ENCODE measurements at regions not wholly inside any gene's neighbourhood (a gene's known extent, or its start where the extent isn't known, plus 50 kb on each side); places are given as distances from the start of the nearest gene placed in this dataset.

DNA sequence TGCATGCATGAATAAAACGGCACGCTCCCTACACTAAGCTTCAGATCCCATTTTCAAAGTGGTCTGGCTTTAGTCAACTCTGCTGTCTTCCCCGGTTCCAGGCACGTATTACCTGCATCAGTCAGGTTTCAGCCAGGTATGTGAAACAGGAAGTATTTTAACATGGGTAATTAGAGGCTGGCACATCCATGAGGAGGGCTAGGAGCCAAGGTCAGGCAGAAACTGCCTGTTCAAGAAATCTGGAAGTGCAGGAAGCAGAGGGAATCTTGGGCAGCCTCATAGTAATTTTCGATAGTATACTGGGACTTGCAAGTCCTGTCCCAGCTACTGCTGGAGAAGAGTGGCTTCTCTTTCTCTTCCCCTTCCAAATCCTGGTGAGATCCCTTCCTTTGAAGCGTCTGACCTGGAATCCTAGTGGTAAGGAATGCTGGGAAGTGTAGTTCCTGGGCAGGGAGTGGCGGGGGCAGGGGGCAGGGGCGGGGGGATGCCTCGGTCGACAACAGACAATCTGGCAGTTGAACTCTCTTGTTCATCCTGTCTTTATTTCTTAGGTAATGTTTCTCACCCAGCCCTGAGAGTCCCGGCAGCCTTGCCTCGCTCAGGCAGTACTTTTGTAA lies 403.1 kb downstream of the TLE4 start:
- Histone ChIP-seq H3F3A (ENCODE audit: control insufficient read depth, insufficient read depth) (no peaks in the 10 kb centered on the region), H3K9me2 (replicated peaks; ENCODE audit: control insufficient read depth, low read length) (no peaks in the 10 kb centered on the region), H3K79me2 (ENCODE audit: control insufficient read depth, low read length) (no peaks in the 10 kb centered on the region), H3K36me3 (ENCODE audit: control insufficient read depth, low read length) (no peaks in the 10 kb centered on the region), H3K9me3 (ENCODE audit: control insufficient read depth, insufficient read depth, low read length) (no peaks in the 10 kb centered on the region), H3K4me1 (ENCODE audit: control insufficient read depth, low read length) (no peaks in the 10 kb centered on the region), H3K4me2 (ENCODE audit: low read length) (no peak overlapping the region), H3K27me3 (ENCODE audit: control insufficient read depth, low read length) (no peaks in the 10 kb centered on the region), H3K4me3 (ENCODE audit: low read length) (no peak overlapping the region), H4K20me1 (ENCODE audit: control insufficient read depth, insufficient read depth, low read depth, low read length) (no peaks in the 10 kb centered on the region), H3K27ac (ENCODE audit: low read depth, low read length) (no peak overlapping the region)
- TF ChIP-seq CTCF (IDR thresholded peaks at IDR 0.05; ENCODE audit: low read depth, low read length, poor library complexity, severe bottlenecking) = no peak
- TF ChIP-seq EZH2phosphoT487 (IDR thresholded peaks at IDR 0.05; ENCODE audit: borderline replicate concordance, low read length) = no peak

DNA sequence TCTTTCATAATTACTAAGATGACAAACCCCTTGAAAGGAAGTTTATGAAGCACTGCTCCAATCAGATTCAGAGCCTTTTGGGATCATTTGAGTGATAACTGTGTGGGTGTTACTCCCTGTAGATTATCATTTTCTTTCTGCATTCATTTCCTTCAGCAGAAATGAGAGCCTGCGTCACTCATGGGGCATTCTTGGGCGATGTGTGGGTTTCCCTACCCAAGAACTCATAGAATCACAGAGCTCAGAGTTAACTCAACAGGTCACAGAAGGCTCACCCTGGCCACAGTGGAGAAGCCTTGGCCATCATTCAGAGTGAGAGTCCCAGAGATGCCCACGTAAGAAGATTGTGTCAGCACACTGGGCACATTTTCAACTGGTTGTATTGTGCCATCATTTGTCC lies 401.9 kb downstream of the TLE4 start:
- Histone ChIP-seq H3K27me3 (ENCODE audit: control insufficient read depth, low read length) (no peaks in the 10 kb centered on the region), H3K4me2 (ENCODE audit: low read length) (no peak overlapping the region), H3K4me1 (ENCODE audit: control insufficient read depth, low read length) (no peaks in the 10 kb centered on the region), H3K36me3 (ENCODE audit: control insufficient read depth, low read length) (no peaks in the 10 kb centered on the region), H3K27ac (ENCODE audit: low read depth, low read length) (no peak overlapping the region), H3K9me2 (replicated peaks; ENCODE audit: control insufficient read depth, low read length) (no peaks in the 10 kb centered on the region), H3K4me3 (ENCODE audit: low read length) (no peak overlapping the region), H3F3A (ENCODE audit: control insufficient read depth, insufficient read depth) (no peaks in the 10 kb centered on the region), H3K79me2 (ENCODE audit: control insufficient read depth, low read length) (no peaks in the 10 kb centered on the region), H3K9me3 (ENCODE audit: control insufficient read depth, insufficient read depth, low read length) (no peaks in the 10 kb centered on the region), H4K20me1 (ENCODE audit: control insufficient read depth, insufficient read depth, low read depth, low read length) (no peaks in the 10 kb centered on the region)
- no peak for TF ChIP-seq EZH2phosphoT487 (IDR thresholded peaks at IDR 0.05; ENCODE audit: borderline replicate concordance, low read length)
- no peak for TF ChIP-seq CTCF (IDR thresholded peaks at IDR 0.05; ENCODE audit: low read depth, low read length, poor library complexity, severe bottlenecking)

DNA sequence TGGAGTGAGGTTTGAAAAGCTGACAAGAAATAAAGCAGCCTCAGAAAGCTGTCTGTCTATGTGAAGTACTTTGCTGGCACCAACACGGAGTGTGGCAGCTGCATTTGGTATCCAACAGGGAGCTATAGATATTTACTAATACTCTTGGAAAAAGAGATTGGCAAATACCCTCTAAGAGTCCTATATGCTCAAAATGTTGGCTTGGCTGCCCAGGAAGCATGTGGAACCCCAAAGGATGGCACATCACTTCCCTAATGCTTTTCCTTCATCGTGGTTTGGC lies 398.3 kb downstream of the TLE4 start:
- Histone ChIP-seq H4K20me1 (ENCODE audit: control insufficient read depth, insufficient read depth, low read depth, low read length) (no peaks in the 10 kb centered on the region), H3K27me3 (ENCODE audit: control insufficient read depth, low read length) (no peaks in the 10 kb centered on the region), H3K27ac (ENCODE audit: low read depth, low read length) (no peak overlapping the region)

More for the DNA sequence above, 398.3 kb downstream of the TLE4 start:
- H3K4me1 ChIP-seq (ENCODE audit: control insufficient read depth, low read length) = no peaks in the 10 kb centered on the region
- no peaks in the 10 kb centered on the region for H3F3A ChIP-seq (ENCODE audit: control insufficient read depth, insufficient read depth)
- no peaks in the 10 kb centered on the region for H3K9me2 ChIP-seq (replicated peaks; ENCODE audit: control insufficient read depth, low read length)
- no peaks in the 10 kb centered on the region for H3K36me3 ChIP-seq (ENCODE audit: control insufficient read depth, low read length)
- no peak overlapping the region for H3K4me3 ChIP-seq (ENCODE audit: low read length)
- H3K79me2 ChIP-seq (ENCODE audit: control insufficient read depth, low read length) = no peaks in the 10 kb centered on the region
- no peak overlapping the region for H3K4me2 ChIP-seq (ENCODE audit: low read length)
- TF ChIP-seq EZH2phosphoT487 (IDR thresholded peaks at IDR 0.05; ENCODE audit: borderline replicate concordance, low read length) (no peak), CTCF (IDR thresholded peaks at IDR 0.05; ENCODE audit: low read depth, low read length, poor library complexity, severe bottlenecking) (no peak)
- H3K9me3 ChIP-seq (ENCODE audit: control insufficient read depth, insufficient read depth, low read length) = no peaks in the 10 kb centered on the region
